ENCODE measurements at regions not wholly inside any gene's neighbourhood (a gene's known extent, or its start where the extent isn't known, plus 50 kb on each side); places are given as distances from the start of the nearest gene placed in this dataset.

DNA sequence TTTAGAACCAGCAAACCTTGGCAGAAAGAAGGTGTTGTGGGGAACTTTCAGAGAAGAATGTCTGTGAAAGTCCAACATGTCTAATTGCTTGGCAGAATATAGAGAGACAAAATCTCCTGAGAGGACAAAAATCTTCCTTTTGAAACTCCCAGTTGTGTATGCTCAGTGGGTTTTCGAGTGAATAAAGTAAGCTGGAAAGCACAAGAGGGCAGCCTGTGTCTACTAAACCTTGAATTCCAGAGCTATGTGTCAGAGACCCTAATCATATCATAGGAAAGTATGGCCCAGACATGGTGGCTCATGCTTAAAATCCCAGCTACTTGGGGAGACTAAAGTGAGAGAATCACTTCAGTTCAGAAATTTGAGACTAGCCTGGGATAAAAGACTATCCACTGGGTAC is 661.2 kb downstream of the SLC16A7 start:
- DNase-seq: peak in 1 of 3 experiments; percentile 25

DNA sequence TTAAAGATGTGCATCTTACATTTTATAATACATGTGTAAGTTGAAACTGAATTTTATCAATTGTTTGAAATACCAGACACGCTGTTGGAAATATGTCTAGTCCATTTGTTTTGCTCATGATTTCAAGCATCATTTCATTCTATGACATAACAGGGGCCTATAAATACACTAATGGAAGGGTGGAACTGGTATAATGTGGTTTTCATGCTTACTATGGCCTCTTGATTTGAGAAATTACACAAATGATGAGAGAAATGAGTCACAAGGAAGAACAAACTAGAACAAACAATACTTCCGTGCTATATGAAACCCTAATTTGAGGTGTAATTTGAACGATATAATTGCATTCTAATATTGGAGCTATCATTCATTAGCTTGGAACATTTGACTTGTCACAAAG is 663.4 kb downstream of the SLC16A7 start:
- DNase-seq: peak in 2 of 3 experiments; percentile 64 to 96

DNA sequence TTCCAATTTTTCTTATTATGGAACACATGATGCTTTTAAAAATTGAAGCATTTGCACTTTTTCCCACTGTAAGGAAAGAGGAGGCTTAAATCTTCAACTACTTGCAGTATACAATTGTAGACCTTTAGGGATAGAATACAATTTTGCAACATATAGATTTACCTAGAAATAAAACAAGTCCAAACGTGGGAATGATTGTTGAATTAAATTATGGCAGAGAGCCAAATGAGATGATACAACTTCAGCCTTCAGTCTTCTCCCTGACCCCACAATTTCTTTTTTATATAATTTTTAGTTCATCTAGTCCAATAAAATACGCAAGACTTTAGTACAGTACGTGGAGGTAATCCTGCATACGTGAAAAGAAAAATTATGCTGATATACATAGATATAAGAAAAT is 666.5 kb downstream of the SLC16A7 start:
- DNase-seq: no peak

DNA sequence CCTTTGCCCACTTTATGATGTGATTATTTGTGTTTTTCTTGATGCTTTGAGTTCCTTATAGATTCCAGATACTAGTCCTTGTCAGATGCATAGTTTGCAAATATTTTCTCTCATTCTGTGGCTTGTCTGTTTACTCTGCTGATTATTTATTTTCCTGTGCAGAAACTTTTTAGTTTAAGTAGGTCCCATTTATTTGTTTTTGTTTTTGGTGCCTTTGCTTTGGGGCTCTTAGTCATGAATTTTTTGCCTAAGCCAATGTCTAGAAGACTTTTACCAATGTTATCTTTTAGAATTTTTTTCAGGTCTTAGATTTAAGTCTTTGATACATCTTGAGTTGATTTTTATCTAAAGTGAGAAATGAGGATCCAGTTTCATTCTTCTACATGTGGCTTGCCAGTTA is 667.3 kb downstream of the SLC16A7 start:
- DNase-seq: no peak

DNA sequence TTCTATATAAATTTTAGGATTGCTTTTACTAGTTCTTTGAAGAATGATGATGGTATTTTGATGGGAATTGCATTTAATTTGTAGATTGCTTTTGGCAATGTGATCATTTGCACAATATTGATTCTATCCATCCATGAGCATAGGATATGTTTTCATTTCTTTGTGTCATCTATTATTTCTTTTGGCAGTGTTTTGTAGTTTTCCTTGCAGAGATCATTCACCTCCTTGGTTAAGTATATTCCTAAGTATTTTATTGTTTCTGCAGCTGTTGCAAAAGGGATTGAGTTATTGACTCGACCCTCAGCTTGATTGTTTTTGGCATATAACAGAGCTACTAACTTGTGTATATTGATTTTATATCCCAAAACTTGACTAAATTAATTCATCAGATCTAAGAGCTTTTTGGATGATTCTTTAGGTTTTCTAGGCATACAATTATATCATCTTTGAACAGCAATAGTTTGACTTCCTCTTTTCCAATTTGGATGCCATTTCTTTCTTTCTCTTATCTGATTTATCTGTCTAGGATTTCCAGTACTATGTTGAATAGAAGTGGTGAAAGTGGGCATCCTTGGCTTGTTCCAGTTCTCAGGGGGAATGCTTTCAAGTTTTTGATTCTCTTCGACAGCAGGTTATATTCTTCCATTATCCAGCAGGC is 668.1 kb downstream of the SLC16A7 start:
- DNase-seq: no peak

DNA sequence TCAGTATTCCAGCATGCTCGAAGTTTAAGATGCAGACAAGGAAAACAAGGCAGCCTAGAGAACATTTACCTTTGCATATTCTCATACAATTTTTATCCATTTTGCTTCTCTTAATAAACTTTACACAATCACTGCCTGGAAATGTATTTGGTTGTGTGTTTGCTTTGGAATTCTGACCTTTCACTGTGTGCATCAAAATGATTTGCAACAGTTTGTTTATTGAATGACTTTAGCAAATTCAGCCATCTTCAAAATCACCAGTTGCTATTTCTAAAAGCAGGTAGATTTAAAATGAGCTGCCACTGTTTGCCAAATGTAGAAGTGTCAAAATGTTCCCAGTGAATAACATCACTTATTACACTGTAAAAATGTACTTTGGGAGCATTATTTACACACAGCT is 669.9 kb downstream of the SLC16A7 start:
- peak in 1 of 3 experiments; percentile 25 for DNase-seq

DNA sequence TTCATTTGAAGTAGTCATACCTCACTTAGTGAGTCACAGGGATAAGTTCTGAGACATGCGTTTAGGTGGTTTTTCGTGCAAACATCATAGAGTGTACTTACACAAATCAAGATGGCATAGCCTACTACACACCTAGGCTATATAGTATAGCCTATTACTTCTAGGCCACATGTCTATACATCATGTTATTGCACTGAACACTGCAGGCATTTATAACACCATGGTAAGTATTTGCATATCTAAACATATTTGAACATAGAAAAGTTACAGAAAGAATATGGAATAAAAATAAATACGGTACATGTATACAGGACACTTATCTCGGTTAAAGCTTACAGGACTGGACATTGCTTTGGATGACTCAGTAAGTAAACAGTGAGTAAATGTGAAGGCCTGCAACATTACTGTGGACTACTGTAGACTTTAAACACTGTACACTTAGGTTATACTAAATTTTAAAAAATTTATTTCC is 670.6 kb downstream of the SLC16A7 start:
- no peak for DNase-seq

DNA sequence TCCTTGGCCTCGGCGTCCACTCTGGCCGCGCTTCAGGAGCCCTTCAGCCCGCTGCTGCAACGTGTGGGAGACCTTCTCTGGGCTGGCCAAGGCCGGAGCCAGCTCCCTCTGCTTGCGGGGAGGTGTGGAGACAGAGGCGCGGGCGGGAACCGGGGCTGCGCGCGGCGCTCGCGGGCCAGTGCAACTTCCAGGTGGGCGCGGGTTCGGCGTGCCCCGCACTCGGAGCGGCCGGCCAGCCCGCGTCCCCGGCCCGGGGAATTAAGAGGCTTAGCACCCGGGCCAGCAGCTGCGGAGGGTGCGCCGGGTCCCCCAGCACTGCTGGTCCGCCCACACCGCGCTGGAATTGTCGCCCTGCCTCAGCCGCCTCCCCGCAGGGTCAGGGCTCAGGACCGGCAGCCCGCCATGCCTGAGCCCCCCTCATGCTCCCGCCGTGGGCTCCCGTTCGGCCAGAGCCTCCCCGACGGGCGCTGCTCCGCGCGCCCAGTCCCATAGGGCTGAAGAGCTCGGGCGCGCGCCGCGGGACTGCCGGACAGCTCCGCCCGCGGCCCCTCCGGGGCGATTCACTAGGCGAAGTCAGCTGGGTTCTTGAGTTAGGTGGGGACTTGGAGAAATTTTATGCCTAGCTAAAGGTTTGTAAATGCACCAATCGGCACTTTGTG is 673.9 kb downstream of the SLC16A7 start:
- DNase-seq: no peak

DNA sequence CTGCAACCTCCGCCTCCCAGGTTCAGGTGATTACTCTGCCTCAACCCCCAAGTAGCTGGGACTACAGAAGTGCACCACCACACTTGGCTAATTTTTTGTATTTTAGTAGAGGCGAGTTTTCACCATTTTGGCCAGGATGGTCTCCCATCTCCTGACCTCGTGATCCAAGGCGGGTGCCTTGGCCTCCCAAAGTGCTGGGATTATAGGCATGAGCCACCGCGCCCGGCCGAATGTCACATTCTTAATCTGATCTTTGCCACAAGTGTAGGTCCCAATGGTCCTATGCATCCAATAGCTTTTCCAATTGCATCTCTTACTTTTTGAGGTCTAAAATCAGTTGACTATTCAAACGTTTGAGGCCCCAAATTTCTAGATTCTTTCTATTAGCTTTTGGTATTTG is 676.0 kb downstream of the SLC16A7 start:
- DNase-seq: no peak

DNA sequence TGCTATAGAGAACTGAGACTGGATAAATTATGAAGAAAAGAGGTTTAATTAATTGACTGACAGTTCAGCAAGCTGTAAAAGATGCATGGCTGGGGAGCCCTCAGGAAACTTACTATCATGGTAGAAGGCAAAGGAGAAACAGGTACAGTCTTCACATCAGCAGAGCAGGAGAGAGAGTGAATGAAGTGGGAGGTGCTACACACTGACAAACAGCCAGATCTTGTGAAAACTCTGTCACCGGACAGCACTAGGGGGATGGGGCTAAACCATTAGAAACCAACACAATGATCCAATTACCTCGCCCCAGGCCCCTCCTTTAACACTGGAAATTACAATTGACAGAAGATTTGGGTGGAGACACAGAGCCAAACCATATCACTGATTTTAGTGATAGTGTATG is 682.4 kb downstream of the SLC16A7 start:
- no peak for DNase-seq

DNA sequence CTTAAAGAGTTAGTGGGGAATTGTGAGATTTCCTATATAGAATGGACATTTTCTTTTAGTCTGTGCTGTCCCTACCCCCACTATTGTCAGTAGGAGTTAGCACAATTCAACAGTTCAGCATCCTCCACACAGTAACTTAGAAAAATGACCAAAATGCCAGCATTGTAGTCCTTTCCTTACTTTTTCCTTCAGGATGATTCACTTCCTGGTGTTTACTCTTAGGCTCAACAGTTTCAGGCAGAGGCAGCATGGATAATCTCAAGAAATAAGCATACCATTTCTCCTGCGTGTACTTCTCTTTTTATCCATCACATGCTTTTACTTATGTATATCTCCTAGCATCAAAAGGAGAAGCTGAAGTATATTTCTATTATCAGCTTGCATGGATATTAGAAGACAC is 683.4 kb downstream of the SLC16A7 start:
- DNase-seq: no peak

DNA sequence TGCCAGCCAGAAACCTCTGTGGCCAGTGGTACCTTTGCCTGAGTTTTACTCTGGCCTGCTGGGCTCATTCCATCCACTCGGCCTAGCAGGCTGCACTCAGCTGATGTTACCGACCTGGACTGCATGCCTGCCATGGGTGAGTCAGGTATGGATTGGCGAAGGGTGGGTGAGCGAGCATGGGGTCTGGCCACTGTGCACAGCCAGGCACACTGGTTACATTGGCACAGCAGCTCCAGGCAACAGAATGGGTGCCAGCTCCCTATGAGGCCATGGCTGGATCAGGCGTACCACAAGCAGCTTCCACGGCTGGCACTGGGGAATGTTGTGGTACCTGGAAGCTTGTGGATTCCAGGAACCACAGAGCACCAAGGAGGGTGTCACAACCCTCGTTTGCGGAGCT is 685.7 kb downstream of the SLC16A7 start:
- DNase-seq: no peak

DNA sequence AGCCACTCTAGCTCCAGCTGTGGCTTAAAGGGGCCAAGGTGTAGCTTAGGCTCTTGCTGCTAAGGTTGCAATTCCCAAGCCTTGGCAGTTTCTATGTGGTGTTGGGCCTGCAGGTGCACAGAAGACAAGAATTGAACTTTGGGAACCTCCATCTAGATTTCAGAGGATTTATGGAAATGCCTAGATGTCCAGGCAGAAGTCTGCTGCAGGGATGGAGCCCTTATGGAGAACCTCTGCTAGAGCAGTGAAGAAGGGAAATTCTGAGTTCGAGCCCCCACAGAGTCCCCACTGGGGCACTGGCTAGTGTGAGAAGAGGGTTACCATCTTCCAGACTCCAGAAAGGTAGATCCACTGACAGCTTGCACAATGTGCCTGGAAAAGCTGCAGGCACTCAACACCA is 694.7 kb downstream of the SLC16A7 start:
- no peak for DNase-seq

DNA sequence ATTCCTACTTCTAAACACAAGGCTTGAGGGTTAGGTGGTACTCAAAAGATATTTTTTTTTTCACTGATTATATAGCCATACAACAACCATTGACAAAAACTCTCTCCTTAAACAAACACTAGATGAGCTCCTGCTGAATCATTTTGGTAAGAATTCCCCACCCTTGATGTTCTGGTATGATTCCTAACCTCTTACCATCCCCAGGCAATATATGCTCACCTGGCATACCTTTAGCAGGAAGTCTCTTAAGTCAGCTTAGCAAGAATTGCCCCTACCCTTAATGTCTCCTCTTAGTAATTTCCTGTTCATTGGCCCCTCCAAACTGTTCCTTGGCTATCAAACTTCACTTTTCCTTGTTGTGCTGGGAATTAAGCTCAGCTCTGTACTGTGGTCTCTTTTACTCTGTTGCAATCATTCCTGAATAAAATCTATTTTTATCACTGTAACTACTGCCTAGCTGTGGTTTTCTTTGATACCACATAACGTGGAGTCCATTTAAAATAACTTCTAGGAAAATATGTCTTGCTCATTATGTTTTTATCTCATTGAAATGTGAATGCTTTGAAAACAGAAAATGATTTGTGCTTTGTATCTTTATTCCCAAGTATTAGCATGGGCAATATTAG is 712.6 kb downstream of the SLC16A7 start:
- DNase-seq: no peak

DNA sequence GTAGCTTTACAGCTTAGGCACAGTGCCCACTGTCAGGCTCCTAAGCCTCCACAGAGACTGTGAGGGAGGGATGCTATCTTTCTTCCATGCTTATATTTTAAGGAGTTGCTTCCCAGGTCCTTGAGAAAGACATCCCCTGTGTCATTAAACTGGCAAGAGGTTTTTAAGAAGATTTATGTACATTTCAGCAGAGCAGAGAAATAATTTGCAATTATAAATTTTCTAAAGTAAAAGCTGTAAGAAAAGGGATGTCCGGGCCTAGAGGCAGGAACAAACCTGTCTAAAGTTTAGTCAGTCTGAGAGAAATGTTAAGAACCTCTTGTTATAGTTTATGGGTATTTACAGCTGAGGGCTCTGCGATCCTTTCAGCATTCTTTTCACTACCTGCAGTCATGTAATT is 716.1 kb downstream of the SLC16A7 start:
- DNase-seq: no peak

DNA sequence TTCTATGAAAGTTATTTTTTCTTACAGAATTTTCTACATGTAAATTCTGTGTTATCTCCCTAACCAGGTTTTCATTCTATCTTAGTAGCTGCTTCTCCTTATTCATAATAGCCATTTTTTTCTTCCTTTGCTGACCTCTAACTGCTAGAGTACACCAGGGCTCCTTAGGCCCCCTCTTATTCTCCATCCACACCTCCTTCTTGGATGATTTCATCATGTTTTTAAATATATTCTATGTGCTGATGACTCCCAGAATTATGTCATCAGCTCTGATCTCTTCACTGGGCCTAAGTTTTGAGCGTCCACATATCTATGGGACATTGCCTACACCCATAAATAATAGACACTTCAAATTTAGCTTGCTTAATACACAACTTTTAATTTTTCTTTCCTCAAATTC is 721.5 kb downstream of the SLC16A7 start:
- DNase-seq: no peak

DNA sequence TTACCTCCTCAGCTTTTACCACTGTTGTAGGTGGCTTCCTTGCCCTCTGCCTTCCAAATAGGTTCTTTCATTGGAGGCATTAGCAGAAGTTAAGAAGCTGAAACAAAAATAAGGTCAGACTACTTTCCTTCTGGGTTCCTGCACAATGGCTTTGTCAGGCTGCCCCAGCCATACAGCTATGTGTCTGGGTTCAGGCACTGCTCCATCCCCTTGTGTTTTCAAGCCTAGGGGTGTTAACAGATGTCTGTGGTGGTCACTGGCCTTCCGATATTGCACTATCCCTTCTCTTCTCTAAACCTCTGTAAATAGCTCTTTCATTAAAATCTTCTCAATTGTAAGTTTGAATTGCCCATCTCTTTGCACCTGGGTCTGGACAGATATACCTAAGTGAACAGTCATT is 728.9 kb downstream of the SLC16A7 start:
- no peak for DNase-seq

DNA sequence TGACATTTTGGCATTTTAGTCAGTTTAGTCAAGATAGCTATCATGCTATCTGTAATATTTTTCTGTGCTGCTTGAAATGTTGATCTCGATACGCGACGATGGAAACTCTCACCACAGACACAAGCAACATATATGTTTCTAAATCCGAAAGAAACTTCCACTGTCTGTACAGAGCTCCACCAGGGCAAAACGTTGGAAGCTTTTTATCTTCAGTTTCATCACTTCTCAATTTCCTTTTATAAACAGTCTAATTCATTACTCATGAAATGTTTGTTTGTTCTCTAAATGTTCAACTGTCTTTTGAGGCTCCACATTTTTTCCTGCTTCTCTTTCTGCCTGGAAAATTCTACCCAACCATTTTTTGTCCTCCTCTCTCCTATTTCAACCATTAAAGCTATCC is 737.6 kb downstream of the SLC16A7 start:
- DNase-seq: no peak

DNA sequence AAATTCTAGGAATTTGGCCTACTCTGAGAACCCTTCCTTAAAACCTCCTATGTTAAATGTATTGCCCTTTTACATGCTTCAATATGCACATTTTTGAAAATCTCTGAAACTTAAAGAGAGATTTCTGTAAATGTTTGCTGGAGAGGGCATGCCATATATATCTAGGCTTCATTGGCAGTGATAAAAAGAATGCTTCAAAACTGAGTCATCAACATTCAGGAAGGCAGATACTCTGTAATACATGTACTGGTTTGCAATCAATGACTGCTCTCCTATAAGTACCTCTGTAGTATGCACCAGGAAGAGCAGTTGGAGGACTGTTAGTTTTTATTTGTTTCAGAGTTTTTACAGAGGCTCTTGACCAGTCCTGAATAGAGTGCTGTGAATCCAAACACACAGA is 739.9 kb downstream of the SLC16A7 start:
- peak in 1 of 3 experiments; percentile 22 for DNase-seq

DNA sequence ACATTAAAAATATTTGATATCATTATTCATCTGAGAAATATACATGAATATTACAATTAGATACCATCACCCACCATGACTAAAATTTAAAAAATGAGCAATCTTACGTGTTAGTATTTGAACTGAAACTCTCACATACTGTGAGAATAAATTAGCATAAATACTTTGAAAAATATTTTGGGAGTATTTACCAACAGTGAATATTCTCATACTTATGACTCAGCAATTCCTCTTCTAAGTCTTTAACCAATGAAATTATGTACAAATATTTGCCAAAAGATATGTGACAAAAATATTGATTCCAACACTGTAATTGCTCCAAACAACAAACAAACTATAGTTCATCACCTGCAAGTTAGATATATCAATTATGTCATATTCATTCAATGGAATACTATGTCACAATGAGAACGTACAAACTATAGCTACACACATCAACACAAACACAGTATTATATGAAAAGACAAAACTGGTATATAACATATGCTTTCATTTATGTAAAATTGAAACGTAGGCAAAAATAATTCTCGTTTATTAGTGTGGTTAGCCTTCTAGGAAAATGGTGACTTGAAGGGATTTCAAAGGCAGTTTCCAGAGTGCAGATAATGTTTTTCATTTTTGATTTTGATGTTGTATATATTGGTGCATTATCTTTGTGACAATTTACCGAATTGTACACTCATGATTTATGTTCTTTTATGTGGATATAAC is 742.2 kb downstream of the SLC16A7 start:
- DNase-seq: no peak

DNA sequence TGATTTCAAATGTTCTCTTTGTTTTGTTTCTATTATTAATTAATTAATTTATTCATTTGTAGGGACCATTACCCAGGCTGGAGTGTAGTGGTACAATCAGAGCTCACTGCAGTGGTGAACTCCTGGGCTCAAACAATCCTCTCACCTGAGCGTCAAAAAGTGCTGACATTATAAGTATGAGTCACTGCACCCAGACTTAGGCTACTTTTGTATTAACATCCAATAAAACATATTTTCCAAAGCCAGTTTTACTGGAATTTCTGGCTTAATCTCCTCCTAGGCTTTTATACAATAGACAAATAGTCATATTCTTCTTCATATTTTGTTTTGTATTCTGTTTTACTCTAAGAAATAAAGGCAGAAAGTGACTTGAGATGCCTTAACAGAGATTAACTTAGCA is 749.6 kb downstream of the SLC16A7 start:
- DNase-seq: no peak

DNA sequence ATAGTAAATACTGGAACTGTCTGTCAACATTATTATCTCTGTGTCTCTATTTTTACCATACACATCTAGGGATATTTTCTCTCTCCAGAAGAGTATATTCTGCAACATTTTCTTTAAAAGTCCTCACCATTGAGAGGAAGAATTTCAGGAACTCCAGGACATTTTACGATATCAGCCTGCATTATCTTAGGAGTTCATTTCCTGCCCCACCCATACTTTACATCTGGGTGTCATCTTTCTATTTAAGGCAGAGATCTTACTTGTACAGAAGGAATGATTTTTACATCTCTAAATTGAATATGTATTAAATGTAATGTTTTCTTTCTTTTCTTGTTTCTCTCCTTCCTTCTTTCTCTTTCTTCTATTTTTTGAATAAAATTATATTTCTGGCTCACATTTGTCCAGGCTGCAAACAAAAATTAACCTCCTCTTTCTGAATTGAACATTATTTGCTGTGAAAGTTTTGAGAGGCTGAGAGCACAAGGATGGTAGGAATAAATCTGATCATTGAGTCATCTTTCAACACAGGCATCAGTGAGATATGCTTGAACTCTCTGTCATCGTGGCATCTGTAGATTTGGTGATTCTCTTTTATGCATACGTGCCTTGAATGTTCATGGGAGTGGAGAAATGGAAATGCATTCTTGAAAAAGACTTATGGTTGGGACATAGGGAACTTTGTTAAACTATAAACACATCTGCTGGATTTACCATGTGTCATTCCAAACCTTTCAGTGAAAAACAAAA is 753.6 kb downstream of the SLC16A7 start:
- DNase-seq: no peak

DNA sequence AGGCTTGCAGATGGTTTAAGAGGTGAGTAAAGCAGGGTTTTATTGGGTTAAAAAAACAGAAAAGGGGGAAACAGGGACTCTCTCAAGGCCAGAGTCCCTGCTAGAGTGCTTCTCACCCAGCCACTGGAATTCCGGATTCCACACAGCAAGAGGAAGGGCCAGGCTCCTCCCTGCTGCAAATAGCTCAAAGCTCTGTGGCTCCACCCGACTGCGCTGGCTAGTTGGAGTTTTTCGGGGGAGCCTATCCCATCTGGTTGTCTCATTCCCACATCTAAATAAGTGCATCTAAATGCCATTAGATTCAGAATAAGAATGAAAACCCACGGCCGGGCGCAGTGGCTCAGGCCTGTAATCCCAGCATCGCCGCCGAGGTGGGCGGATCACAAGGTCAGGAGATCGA is 791.5 kb downstream of the SLC16A7 start:
- DNase-seq: no peak
